Cardiac muscle cell (in vitro differentiated cells and primary cell): ENCODE measurements at regions not wholly inside any gene's neighbourhood (a gene's known extent, or its start where the extent isn't known, plus 50 kb on each side); places are given as distances from the start of the nearest gene placed in this dataset.

Experiments used
- DNase-seq, 2 donors: peaks; one replicate each; pipeline versions ENCODE4 v3.0.0 to v3.0.0-alpha.2; 2010 to 2017; ENCODE audit warnings: low read depth in 1 of 2, low spot score in 1 of 2
- H3K27ac ChIP-seq: fragments of 200-600 bp; sonication (generic); 2 replicates; pipeline ENCODE4 v1.5.1; 2016
- H3K27me3 ChIP-seq: fragments of 200-600 bp; sonication (generic); 2 replicates; pipeline ENCODE4 v1.6.0; 2016; ENCODE audit warnings: control low read depth
- H3K36me3 ChIP-seq: fragments of 200-600 bp; sonication (generic); 2 replicates; pipeline ENCODE4 v1.5.1; 2016; ENCODE audit warnings: control low read depth
- H3K4me1 ChIP-seq: fragments of 200-600 bp; sonication (generic); 2 replicates; pipeline ENCODE4 v1.8.1; 2017; ENCODE audit warnings: low read depth, mild to moderate bottlenecking, mixed run types
- H3K4me3 ChIP-seq: fragments of 200-600 bp; sonication (generic); 2 replicates; pipeline ENCODE4 v1.5.1; 2016; ENCODE audit warnings: mild to moderate bottlenecking
- H3K9me3 ChIP-seq: fragments of 200-600 bp; sonication (generic); 2 replicates; pipeline ENCODE4 v1.5.1; 2017; ENCODE audit warnings: low read depth, mild to moderate bottlenecking, control low read depth
- TF ChIP-seq, protein P1 (sequence below): IDR thresholded peaks from 2 replicates; pipeline ENCODE4 v1.5.1; 2012; ENCODE audit warnings: low read depth, mild to moderate bottlenecking, low read length

DNA sequence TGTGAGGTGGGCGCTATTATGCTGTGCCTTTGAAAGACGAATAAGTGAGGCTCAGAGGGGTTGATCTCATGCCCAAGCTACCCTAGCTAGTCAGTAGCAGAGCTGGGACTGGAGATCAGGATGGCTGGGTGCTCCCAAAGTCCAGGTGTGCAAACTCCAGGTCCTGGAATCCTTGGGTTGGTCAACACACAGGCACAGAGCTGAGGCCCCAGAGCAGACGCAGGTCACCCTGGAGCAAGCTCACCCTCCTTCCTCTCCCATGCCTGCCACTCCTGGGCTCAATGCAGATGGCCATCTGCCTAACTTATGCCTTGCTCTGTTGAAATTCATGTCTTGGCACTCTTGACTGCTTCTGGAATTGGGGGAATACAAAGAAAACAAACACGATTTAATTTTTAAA is 587.2 kb downstream of the PTPRU start:
- Histone ChIP-seq H3K9me3 (no peaks in the 10 kb centered on the region), H3K4me3 (no peak overlapping the region), H3K27me3 (no peaks in the 10 kb centered on the region), H3K36me3 (no peaks in the 10 kb centered on the region), H3K4me1 (no peaks in the 10 kb centered on the region), H3K27ac (no peak overlapping the region)
- TF ChIP-seq, protein P1, sequence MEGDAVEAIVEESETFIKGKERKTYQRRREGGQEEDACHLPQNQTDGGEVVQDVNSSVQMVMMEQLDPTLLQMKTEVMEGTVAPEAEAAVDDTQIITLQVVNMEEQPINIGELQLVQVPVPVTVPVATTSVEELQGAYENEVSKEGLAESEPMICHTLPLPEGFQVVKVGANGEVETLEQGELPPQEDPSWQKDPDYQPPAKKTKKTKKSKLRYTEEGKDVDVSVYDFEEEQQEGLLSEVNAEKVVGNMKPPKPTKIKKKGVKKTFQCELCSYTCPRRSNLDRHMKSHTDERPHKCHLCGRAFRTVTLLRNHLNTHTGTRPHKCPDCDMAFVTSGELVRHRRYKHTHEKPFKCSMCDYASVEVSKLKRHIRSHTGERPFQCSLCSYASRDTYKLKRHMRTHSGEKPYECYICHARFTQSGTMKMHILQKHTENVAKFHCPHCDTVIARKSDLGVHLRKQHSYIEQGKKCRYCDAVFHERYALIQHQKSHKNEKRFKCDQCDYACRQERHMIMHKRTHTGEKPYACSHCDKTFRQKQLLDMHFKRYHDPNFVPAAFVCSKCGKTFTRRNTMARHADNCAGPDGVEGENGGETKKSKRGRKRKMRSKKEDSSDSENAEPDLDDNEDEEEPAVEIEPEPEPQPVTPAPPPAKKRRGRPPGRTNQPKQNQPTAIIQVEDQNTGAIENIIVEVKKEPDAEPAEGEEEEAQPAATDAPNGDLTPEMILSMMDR: no peak
- no peak for DNase-seq

DNA sequence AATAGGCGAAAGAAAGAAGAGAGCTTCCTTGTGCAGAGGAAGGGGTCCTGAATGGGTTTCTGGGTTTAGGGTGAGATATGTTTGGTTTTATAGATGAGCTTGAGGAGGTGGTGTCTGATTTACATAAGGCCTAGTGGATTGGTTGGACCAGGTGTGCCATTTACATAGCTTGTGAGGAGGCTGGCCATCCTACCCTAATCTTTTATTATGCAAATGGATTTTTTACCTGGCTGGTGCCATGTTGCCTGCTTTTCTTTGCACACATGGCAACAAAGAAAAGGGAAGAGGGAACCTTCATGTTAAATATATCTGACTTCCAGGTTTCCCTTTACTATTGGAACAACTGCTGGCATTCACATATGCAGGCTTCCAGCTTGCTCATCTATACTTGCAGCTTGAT is 585.3 kb downstream of the PTPRU start:
- no peak for DNase-seq
- no peaks in the 10 kb centered on the region for H3K9me3 ChIP-seq
- H3K36me3 ChIP-seq: no peaks in the 10 kb centered on the region
- H3K27me3 ChIP-seq: peaks cover 2% of the 10 kb centered on the region
- no peak overlapping the region for H3K27ac ChIP-seq
- no peaks in the 10 kb centered on the region for H3K4me1 ChIP-seq
- TF ChIP-seq, protein P1: no peak
- no peak overlapping the region for H3K4me3 ChIP-seq

DNA sequence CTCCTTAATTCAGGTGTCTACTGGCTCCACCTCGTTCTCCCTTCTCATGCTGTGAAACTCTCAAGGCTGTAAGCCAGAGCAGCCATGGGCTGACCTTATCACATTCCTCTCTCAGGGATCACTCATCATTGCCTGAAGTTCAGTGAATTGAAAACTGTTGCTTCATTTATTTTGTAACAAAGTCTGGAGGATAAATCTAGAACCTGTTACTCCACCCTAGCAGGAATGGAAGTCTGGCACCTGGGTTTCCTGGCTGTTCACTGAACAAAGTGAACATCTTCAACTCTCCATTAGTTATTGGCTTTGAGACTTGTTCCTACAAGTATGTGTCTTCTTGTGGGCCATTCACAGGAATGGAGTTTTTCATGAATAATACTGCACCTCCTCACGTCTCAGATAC is 584.1 kb downstream of the PTPRU start:
- DNase-seq: peak in 1 of 2 donors; percentile 24

DNA sequence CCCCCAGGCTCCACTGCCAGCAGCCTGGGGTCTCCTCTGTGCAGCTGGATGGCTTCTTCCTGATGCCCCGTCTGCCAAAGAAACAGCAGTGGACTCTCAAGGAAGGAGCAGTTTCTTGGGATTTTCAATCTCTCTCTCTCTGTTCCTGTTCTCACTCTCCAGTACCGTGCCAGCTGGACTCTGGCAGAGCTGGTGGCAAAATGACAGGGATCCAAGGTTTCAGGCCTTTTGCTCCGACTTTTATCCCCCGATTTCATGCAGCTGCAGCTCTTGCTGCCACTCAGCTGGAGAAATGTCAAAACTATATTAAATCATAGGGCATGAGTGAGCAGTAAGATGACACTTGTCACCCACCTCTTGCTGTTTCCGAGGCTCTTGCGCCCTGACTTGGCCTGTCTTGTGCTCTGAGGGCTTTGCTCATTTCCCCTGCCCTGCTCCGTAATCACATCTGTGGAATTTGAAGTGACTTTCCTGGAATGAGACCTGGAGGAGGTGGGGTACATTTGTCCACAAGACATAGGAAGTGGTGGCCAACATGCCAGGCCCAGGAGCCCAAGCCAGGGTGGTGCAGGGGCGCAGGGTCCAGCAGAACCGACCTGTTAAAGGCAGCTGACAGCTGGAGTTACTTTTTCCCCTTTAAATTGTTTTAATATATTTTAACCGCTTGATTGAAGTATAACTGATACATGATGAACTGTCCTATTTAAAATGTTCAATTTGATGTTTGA is 576.2 kb downstream of the PTPRU start:
- Histone ChIP-seq H3K36me3 (no peaks in the 10 kb centered on the region), H3K27me3 (peaks cover 10% of the 10 kb centered on the region), H3K27ac (peak overlapping the region; percentile 71), H3K4me1 (peaks cover 15% of the 10 kb centered on the region), H3K9me3 (no peaks in the 10 kb centered on the region), H3K4me3 (no peak overlapping the region)
- no peak for DNase-seq
- TF ChIP-seq, protein P1: no peak

More for the DNA sequence above, 584.1 kb downstream of the PTPRU start:
- Histone ChIP-seq H3K4me1 (no peaks in the 10 kb centered on the region), H3K4me3 (no peak overlapping the region), H3K9me3 (no peaks in the 10 kb centered on the region), H3K27ac (no peak overlapping the region), H3K36me3 (no peaks in the 10 kb centered on the region), H3K27me3 (peaks cover 10% of the 10 kb centered on the region)
- TF ChIP-seq, protein P1: no peak

DNA sequence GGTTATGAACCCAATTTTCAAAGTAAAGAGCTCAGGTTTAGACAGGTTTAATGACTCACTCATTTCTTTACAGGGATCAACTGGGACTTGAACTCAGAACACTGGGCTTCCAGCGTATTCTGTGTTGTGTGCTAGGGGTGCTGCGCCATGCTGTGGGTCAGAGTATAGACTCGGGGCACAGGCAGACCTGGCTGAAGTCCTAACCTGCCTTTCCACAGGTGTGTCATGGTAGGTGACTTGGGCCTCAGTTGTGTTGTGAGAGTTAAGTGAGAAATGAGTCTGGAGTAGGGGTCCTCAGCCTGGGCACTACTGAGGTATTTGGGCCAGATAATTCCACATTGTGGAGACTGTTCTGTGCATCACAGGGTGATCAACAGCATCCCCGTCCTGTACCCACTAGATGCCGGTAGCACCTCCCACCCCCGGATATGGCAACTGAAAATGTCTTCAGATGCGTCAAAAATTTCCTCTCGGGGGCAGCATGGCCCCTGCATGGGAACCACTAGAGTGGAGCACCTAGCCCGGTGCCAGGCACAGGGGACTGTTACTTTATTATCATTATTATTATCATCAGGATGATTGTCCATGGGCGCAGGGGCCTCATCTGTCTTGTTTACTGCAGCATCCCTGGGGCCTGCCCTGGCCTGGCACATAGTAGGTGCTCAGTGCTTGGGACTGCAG is 575.5 kb downstream of the PTPRU start:
- no peak for DNase-seq
- Histone ChIP-seq H3K27ac (no peak overlapping the region), H3K4me1 (peaks cover 15% of the 10 kb centered on the region), H3K4me3 (no peak overlapping the region), H3K36me3 (no peaks in the 10 kb centered on the region), H3K9me3 (no peaks in the 10 kb centered on the region), H3K27me3 (peaks cover 10% of the 10 kb centered on the region)
- TF ChIP-seq, protein P1: no peak
